ENCODE measurements at regions not wholly inside any gene's neighbourhood (a gene's known extent, or its start where the extent isn't known, plus 50 kb on each side); places are given as distances from the start of the nearest gene placed in this dataset.
A peak's percentile ranks its signal among the peaks of the same experiment; 100 is the strongest.

- no peak for DNase-seq (ENCODE audit: low spot score)
- in situ Hi-C loops (cut with HindIII; ENCODE audit: low sequenced_read_pairs): no loop called here
Observed at GRCh38 chr4:20391912-20392311, 140.2 kb downstream of the SLIT2 start.

- in situ Hi-C loops (cut with HindIII; ENCODE audit: low sequenced_read_pairs): no loop called here
- no peak for DNase-seq (ENCODE audit: low spot score)
Observed at GRCh38 chr4:20393486-20394100, 141.9 kb downstream of the SLIT2 start.

- DNase-seq (ENCODE audit: low spot score): no peak
- in situ Hi-C loops (cut with HindIII; ENCODE audit: low sequenced_read_pairs): no loop called here
Observed at GRCh38 chr4:20394512-20394911, 142.8 kb downstream of the SLIT2 start.

- DNase-seq (ENCODE audit: low spot score): peak; percentile 19
- in situ Hi-C loops (cut with HindIII; ENCODE audit: low sequenced_read_pairs): no loop called here
Observed at GRCh38 chr4:20395160-20395773, 143.6 kb downstream of the SLIT2 start.

- DNase-seq (ENCODE audit: low spot score): no peak
- in situ Hi-C loops (cut with HindIII; ENCODE audit: low sequenced_read_pairs): no loop called here
Observed at GRCh38 chr4:20403290-20403689, 151.6 kb downstream of the SLIT2 start.

GRCh38 chr4:20403846-20404245 lies 152.1 kb downstream of the SLIT2 start:
- in situ Hi-C loops (cut with HindIII; ENCODE audit: low sequenced_read_pairs): no loop called here
- no peak for DNase-seq (ENCODE audit: low spot score)

- in situ Hi-C loops (cut with HindIII; ENCODE audit: low sequenced_read_pairs): no loop called here
- no peak for DNase-seq (ENCODE audit: low spot score)
Observed at GRCh38 chr4:20408611-20409010, 156.9 kb downstream of the SLIT2 start.

- in situ Hi-C loops (cut with HindIII; ENCODE audit: low sequenced_read_pairs): no loop called here
- DNase-seq (ENCODE audit: low spot score): no peak
Observed at GRCh38 chr4:20412072-20412471, 160.4 kb downstream of the SLIT2 start.

GRCh38 chr4:20416800-20417199 lies 165.1 kb downstream of the SLIT2 start:
- in situ Hi-C loops (cut with HindIII; ENCODE audit: low sequenced_read_pairs): no loop called here

GRCh38 chr4:20418861-20419451 lies 167.3 kb downstream of the SLIT2 start:
- peak; percentile 25 for DNase-seq (ENCODE audit: low spot score)
- in situ Hi-C loops (cut with HindIII; ENCODE audit: low sequenced_read_pairs): no loop called here

More at GRCh38 chr4:20416800-20417199, 165.1 kb downstream of the SLIT2 start:
- no peak for DNase-seq (ENCODE audit: low spot score)

- DNase-seq (ENCODE audit: low spot score): no peak
Observed at GRCh38 chr4:20420916-20421602, 169.4 kb downstream of the SLIT2 start.

GRCh38 chr4:20421603-20421985 lies 169.9 kb downstream of the SLIT2 start:
- in situ Hi-C loops (cut with HindIII; ENCODE audit: low sequenced_read_pairs): no loop called here
- no peak for DNase-seq (ENCODE audit: low spot score)

More at GRCh38 chr4:20420916-20421602, 169.4 kb downstream of the SLIT2 start:
- in situ Hi-C loops (cut with HindIII; ENCODE audit: low sequenced_read_pairs): no loop called here

- in situ Hi-C loops (cut with HindIII; ENCODE audit: low sequenced_read_pairs): no loop called here
Observed at GRCh38 chr4:20422398-20422797, 170.7 kb downstream of the SLIT2 start.

GRCh38 chr4:20423420-20423819 lies 171.7 kb downstream of the SLIT2 start:
- in situ Hi-C loops (cut with HindIII; ENCODE audit: low sequenced_read_pairs): no loop called here
- DNase-seq (ENCODE audit: low spot score): no peak

More at GRCh38 chr4:20422398-20422797, 170.7 kb downstream of the SLIT2 start:
- DNase-seq (ENCODE audit: low spot score): peak; percentile 25

GRCh38 chr4:20426028-20426427 lies 174.3 kb downstream of the SLIT2 start:
- DNase-seq (ENCODE audit: low spot score): no peak
- in situ Hi-C loops (cut with HindIII; ENCODE audit: low sequenced_read_pairs): no loop called here

- in situ Hi-C loops (cut with HindIII; ENCODE audit: low sequenced_read_pairs): no loop called here
- peak; percentile 15 for DNase-seq (ENCODE audit: low spot score)
Observed at GRCh38 chr4:20428436-20429160, 176.9 kb downstream of the SLIT2 start.

- in situ Hi-C loops (cut with HindIII; ENCODE audit: low sequenced_read_pairs): no loop called here
Observed at GRCh38 chr4:20430259-20430941, 178.7 kb downstream of the SLIT2 start.

GRCh38 chr4:20431543-20431951 lies 179.8 kb downstream of the SLIT2 start:
- no peak for DNase-seq (ENCODE audit: low spot score)
- in situ Hi-C loops (cut with HindIII; ENCODE audit: low sequenced_read_pairs): no loop called here

More at GRCh38 chr4:20430259-20430941, 178.7 kb downstream of the SLIT2 start:
- DNase-seq (ENCODE audit: low spot score): no peak

GRCh38 chr4:20432088-20432487 lies 180.4 kb downstream of the SLIT2 start:
- in situ Hi-C loops (cut with HindIII; ENCODE audit: low sequenced_read_pairs): no loop called here
- no peak for DNase-seq (ENCODE audit: low spot score)
